ENCODE measurements at regions not wholly inside any gene's neighbourhood (a gene's known extent, or its start where the extent isn't known, plus 50 kb on each side); places are given as distances from the start of the nearest gene placed in this dataset.

- Mint-ChIP-seq H3K9me3 (peaks cover 3% of the 10 kb centered on the region), H3K4me3 (no peak overlapping the region), H3K27ac (no peak overlapping the region)
Measured at GRCh38 chr13:72536714-72537394, 190.6 kb downstream of the MZT1 start.

GRCh38 chr13:72534951-72535640 is 192.3 kb downstream of the MZT1 start:
- H3K4me3 Mint-ChIP-seq = no peak overlapping the region
- H3K27ac Mint-ChIP-seq = no peak overlapping the region
- no peaks in the 10 kb centered on the region for H3K36me3 Mint-ChIP-seq
- ATAC-seq (no peak), DNase-seq (ENCODE audit: low spot score) (no peak)
- peaks cover 3% of the 10 kb centered on the region for H3K9me3 Mint-ChIP-seq
- H3K27me3 Mint-ChIP-seq = no peaks in the 10 kb centered on the region
- H3K4me1 Mint-ChIP-seq (ENCODE audit: low read depth in 2 of 2) = no peaks in the 10 kb centered on the region

More at GRCh38 chr13:72536714-72537394, 190.6 kb downstream of the MZT1 start:
- Mint-ChIP-seq H3K36me3 (no peaks in the 10 kb centered on the region), H3K4me1 (ENCODE audit: low read depth in 2 of 2) (no peaks in the 10 kb centered on the region), H3K27me3 (no peaks in the 10 kb centered on the region)
- DNase-seq (ENCODE audit: low spot score) (no peak), ATAC-seq (no peak)

- DNase-seq (ENCODE audit: low spot score) (no peak), ATAC-seq (no peak)
- Mint-ChIP-seq H3K4me3 (no peak overlapping the region), H3K27me3 (no peaks in the 10 kb centered on the region), H3K9me3 (no peaks in the 10 kb centered on the region), H3K4me1 (ENCODE audit: low read depth in 2 of 2) (no peaks in the 10 kb centered on the region), H3K36me3 (no peaks in the 10 kb centered on the region), H3K27ac (no peak overlapping the region)
Measured at GRCh38 chr13:72530471-72530870, 197.0 kb downstream of the MZT1 start.

- H3K4me1 Mint-ChIP-seq (ENCODE audit: low read depth in 2 of 2) = no peaks in the 10 kb centered on the region
- no peaks in the 10 kb centered on the region for H3K36me3 Mint-ChIP-seq
- no peak for DNase-seq (ENCODE audit: low spot score)
- H3K4me3 Mint-ChIP-seq = no peak overlapping the region
- H3K9me3 Mint-ChIP-seq = no peaks in the 10 kb centered on the region
- H3K27ac Mint-ChIP-seq = no peak overlapping the region
- H3K27me3 Mint-ChIP-seq = no peaks in the 10 kb centered on the region
- ATAC-seq = no peak
Measured at GRCh38 chr13:72527333-72527732, 200.1 kb downstream of the MZT1 start.

- DNase-seq (ENCODE audit: low spot score) = no peak
- Mint-ChIP-seq H3K4me3 (no peak overlapping the region), H3K27ac (no peak overlapping the region)
Measured at GRCh38 chr13:72523593-72523992, 203.8 kb downstream of the MZT1 start.

GRCh38 chr13:72523049-72523448 is 204.4 kb downstream of the MZT1 start:
- ATAC-seq (no peak), DNase-seq (ENCODE audit: low spot score) (no peak)
- no peak overlapping the region for H3K27ac Mint-ChIP-seq
- H3K4me1 Mint-ChIP-seq (ENCODE audit: low read depth in 2 of 2) = no peaks in the 10 kb centered on the region
- no peak overlapping the region for H3K4me3 Mint-ChIP-seq
- H3K36me3 Mint-ChIP-seq = no peaks in the 10 kb centered on the region
- peaks cover 3% of the 10 kb centered on the region for H3K9me3 Mint-ChIP-seq
- H3K27me3 Mint-ChIP-seq = no peaks in the 10 kb centered on the region

More at GRCh38 chr13:72523593-72523992, 203.8 kb downstream of the MZT1 start:
- H3K4me1 Mint-ChIP-seq (ENCODE audit: low read depth in 2 of 2) = no peaks in the 10 kb centered on the region
- no peaks in the 10 kb centered on the region for H3K27me3 Mint-ChIP-seq
- peaks cover 3% of the 10 kb centered on the region for H3K9me3 Mint-ChIP-seq
- no peaks in the 10 kb centered on the region for H3K36me3 Mint-ChIP-seq
- ATAC-seq = no peak

- no peaks in the 10 kb centered on the region for H3K36me3 Mint-ChIP-seq
Measured at GRCh38 chr13:72521940-72522661, 205.3 kb downstream of the MZT1 start.

GRCh38 chr13:72514146-72514545 is 213.3 kb downstream of the MZT1 start:
- no peaks in the 10 kb centered on the region for H3K36me3 Mint-ChIP-seq
- H3K4me3 Mint-ChIP-seq = no peak overlapping the region
- peaks cover 3% of the 10 kb centered on the region for H3K9me3 Mint-ChIP-seq
- DNase-seq (ENCODE audit: low spot score) = no peak
- no peaks in the 10 kb centered on the region for H3K4me1 Mint-ChIP-seq (ENCODE audit: low read depth in 2 of 2)
- no peaks in the 10 kb centered on the region for H3K27me3 Mint-ChIP-seq
- H3K27ac Mint-ChIP-seq = no peak overlapping the region
- no peak for ATAC-seq

More at GRCh38 chr13:72521940-72522661, 205.3 kb downstream of the MZT1 start:
- ATAC-seq (no peak), DNase-seq (ENCODE audit: low spot score) (no peak)
- Mint-ChIP-seq H3K27me3 (no peaks in the 10 kb centered on the region), H3K4me3 (no peak overlapping the region), H3K27ac (no peak overlapping the region), H3K4me1 (ENCODE audit: low read depth in 2 of 2) (no peaks in the 10 kb centered on the region), H3K9me3 (peaks cover 3% of the 10 kb centered on the region)

- H3K4me1 Mint-ChIP-seq (ENCODE audit: low read depth in 2 of 2) = no peaks in the 10 kb centered on the region
- no peaks in the 10 kb centered on the region for H3K36me3 Mint-ChIP-seq
- H3K9me3 Mint-ChIP-seq = peaks cover 6% of the 10 kb centered on the region
- H3K27me3 Mint-ChIP-seq = no peaks in the 10 kb centered on the region
- no peak for DNase-seq (ENCODE audit: low spot score)
- H3K4me3 Mint-ChIP-seq = no peak overlapping the region
- ATAC-seq = no peak
- no peak overlapping the region for H3K27ac Mint-ChIP-seq
Measured at GRCh38 chr13:72508392-72508791, 219.0 kb downstream of the MZT1 start.

- peaks cover 6% of the 10 kb centered on the region for H3K9me3 Mint-ChIP-seq
- no peak for DNase-seq (ENCODE audit: low spot score)
- no peak for ATAC-seq
- no peak overlapping the region for H3K27ac Mint-ChIP-seq
- no peaks in the 10 kb centered on the region for H3K36me3 Mint-ChIP-seq
- no peaks in the 10 kb centered on the region for H3K27me3 Mint-ChIP-seq
- no peaks in the 10 kb centered on the region for H3K4me1 Mint-ChIP-seq (ENCODE audit: low read depth in 2 of 2)
- H3K4me3 Mint-ChIP-seq = no peak overlapping the region
Measured at GRCh38 chr13:72507416-72508199, 219.8 kb downstream of the MZT1 start.

- Mint-ChIP-seq H3K27me3 (no peaks in the 10 kb centered on the region), H3K4me1 (ENCODE audit: low read depth in 2 of 2) (no peaks in the 10 kb centered on the region), H3K27ac (no peak overlapping the region), H3K36me3 (no peaks in the 10 kb centered on the region), H3K9me3 (peaks cover 6% of the 10 kb centered on the region), H3K4me3 (no peak overlapping the region)
- DNase-seq (ENCODE audit: low spot score) (no peak), ATAC-seq (no peak)
Measured at GRCh38 chr13:72506706-72507105, 220.7 kb downstream of the MZT1 start.

GRCh38 chr13:72505376-72505775 is 222.1 kb downstream of the MZT1 start:
- ATAC-seq (no peak), DNase-seq (ENCODE audit: low spot score) (no peak)
- Mint-ChIP-seq H3K27ac (no peak overlapping the region), H3K36me3 (no peaks in the 10 kb centered on the region), H3K27me3 (no peaks in the 10 kb centered on the region), H3K4me1 (ENCODE audit: low read depth in 2 of 2) (no peaks in the 10 kb centered on the region), H3K4me3 (no peak overlapping the region), H3K9me3 (peaks cover 6% of the 10 kb centered on the region)

GRCh38 chr13:72504131-72504841 is 223.1 kb downstream of the MZT1 start:
- no peaks in the 10 kb centered on the region for H3K27me3 Mint-ChIP-seq
- no peak overlapping the region for H3K4me3 Mint-ChIP-seq
- no peaks in the 10 kb centered on the region for H3K4me1 Mint-ChIP-seq (ENCODE audit: low read depth in 2 of 2)
- DNase-seq (ENCODE audit: low spot score) (no peak), ATAC-seq (no peak)
- H3K27ac Mint-ChIP-seq = no peak overlapping the region
- H3K36me3 Mint-ChIP-seq = no peaks in the 10 kb centered on the region
- peaks cover 8% of the 10 kb centered on the region for H3K9me3 Mint-ChIP-seq

All from natural killer cell treated with Interleukin-12 subunit alpha and Interleukin-12 subunit beta and Interleukin-15 and Interleukin-18, amount 100 ng/mL, for 72 hours (primary cell).